ENCODE measurements at regions not wholly inside any gene's neighbourhood (a gene's known extent, or its start where the extent isn't known, plus 50 kb on each side); places are given as distances from the start of the nearest gene placed in this dataset.

GRCh38 chr4:152235718-152236117, 300.2 kb downstream of the FBXW7 start:
- DNase-seq (ENCODE audit: low read depth in 3 of 3) = no peak

- no peak for DNase-seq (ENCODE audit: low read depth in 3 of 3)
Measured at GRCh38 chr4:152234571-152234970, 301.3 kb downstream of the FBXW7 start.

- DNase-seq (ENCODE audit: low read depth in 3 of 3) = no peak
Measured at GRCh38 chr4:152232271-152232670, 303.6 kb downstream of the FBXW7 start.

- no peak for DNase-seq (ENCODE audit: low read depth in 3 of 3)
Measured at GRCh38 chr4:152229782-152230289, 306.1 kb downstream of the FBXW7 start.

- DNase-seq (ENCODE audit: low read depth in 3 of 3) = no peak
Measured at GRCh38 chr4:152225680-152226079, 310.2 kb downstream of the FBXW7 start.

GRCh38 chr4:152224721-152225420, 311.0 kb downstream of the FBXW7 start:
- DNase-seq (ENCODE audit: low read depth in 3 of 3) = no peak

- no peak for DNase-seq (ENCODE audit: low read depth in 3 of 3)
Measured at GRCh38 chr4:152224223-152224622, 311.7 kb downstream of the FBXW7 start.

- DNase-seq (ENCODE audit: low read depth in 3 of 3) = no peak
Measured at GRCh38 chr4:152223600-152223999, 312.3 kb downstream of the FBXW7 start.

- no peak for DNase-seq (ENCODE audit: low read depth in 3 of 3)
Measured at GRCh38 chr4:152221816-152222516, 313.9 kb downstream of the FBXW7 start.

GRCh38 chr4:152220201-152220666, 315.7 kb downstream of the FBXW7 start:
- peak in 1 of 3 experiments; percentile 15 for DNase-seq (ENCODE audit: low read depth in 3 of 3)

- no peak for DNase-seq (ENCODE audit: low read depth in 3 of 3)
Measured at GRCh38 chr4:152218576-152218975, 317.3 kb downstream of the FBXW7 start.

GRCh38 chr4:152217896-152218295, 318.0 kb downstream of the FBXW7 start:
- no peak for DNase-seq (ENCODE audit: low read depth in 3 of 3)

- DNase-seq (ENCODE audit: low read depth in 3 of 3) = no peak
Measured at GRCh38 chr4:152211936-152212653, 323.8 kb downstream of the FBXW7 start.

- no peak for DNase-seq (ENCODE audit: low read depth in 3 of 3)
Measured at GRCh38 chr4:152209772-152210493, 326.0 kb downstream of the FBXW7 start.

GRCh38 chr4:152207378-152207720, 328.5 kb downstream of the FBXW7 start:
- no peak for DNase-seq (ENCODE audit: low read depth in 3 of 3)

GRCh38 chr4:152206646-152207377, 329.1 kb downstream of the FBXW7 start:
- no peak for DNase-seq (ENCODE audit: low read depth in 3 of 3)

- DNase-seq (ENCODE audit: low read depth in 3 of 3) = no peak
Measured at GRCh38 chr4:152206185-152206584, 329.7 kb downstream of the FBXW7 start.

- no peak for DNase-seq (ENCODE audit: low read depth in 3 of 3)
Measured at GRCh38 chr4:152202415-152202814, 333.5 kb downstream of the FBXW7 start.

GRCh38 chr4:152200511-152201333, 335.2 kb downstream of the FBXW7 start:
- DNase-seq (ENCODE audit: low read depth in 3 of 3) = no peak

- DNase-seq (ENCODE audit: low read depth in 3 of 3) = no peak
Measured at GRCh38 chr4:152197211-152197610, 338.7 kb downstream of the FBXW7 start.
